Fibroblast of mammary gland (primary cell): ENCODE measurements at regions not wholly inside any gene's neighbourhood (a gene's known extent, or its start where the extent isn't known, plus 50 kb on each side); places are given as distances from the start of the nearest gene placed in this dataset.

ENCODE experiments used
- DNase-seq: peaks from one replicate; pipeline ENCODE4 v3.0.0-alpha.2; 2010; ENCODE audit warnings: low read depth
- H3K4me3 ChIP-seq: 2 replicates; pipeline ENCODE4 v1.5.1; 2011; ENCODE audit warnings: low read depth, mild to moderate bottlenecking, low read length, moderate library complexity; ENCODE audit not compliant: control insufficient read depth
- TF ChIP-seq, protein P1 (sequence below): conservative IDR thresholded peaks from 2 replicates; pipeline ENCODE4 v1.5.1; 2011; ENCODE audit warnings: low read depth, low read length, inconsistent platforms; ENCODE audit not compliant: control insufficient read depth, insufficient read depth

- DNase-seq = no peak
These were observed 628.4 kb upstream of the ALCAM start for GRCh38 chr3:104738271-104738670.

GRCh38 chr3:104740874-104741379 is 625.8 kb upstream of the ALCAM start:
- DNase-seq = no peak
- H3K4me3 ChIP-seq = no peak overlapping the region
- TF ChIP-seq, protein P1, sequence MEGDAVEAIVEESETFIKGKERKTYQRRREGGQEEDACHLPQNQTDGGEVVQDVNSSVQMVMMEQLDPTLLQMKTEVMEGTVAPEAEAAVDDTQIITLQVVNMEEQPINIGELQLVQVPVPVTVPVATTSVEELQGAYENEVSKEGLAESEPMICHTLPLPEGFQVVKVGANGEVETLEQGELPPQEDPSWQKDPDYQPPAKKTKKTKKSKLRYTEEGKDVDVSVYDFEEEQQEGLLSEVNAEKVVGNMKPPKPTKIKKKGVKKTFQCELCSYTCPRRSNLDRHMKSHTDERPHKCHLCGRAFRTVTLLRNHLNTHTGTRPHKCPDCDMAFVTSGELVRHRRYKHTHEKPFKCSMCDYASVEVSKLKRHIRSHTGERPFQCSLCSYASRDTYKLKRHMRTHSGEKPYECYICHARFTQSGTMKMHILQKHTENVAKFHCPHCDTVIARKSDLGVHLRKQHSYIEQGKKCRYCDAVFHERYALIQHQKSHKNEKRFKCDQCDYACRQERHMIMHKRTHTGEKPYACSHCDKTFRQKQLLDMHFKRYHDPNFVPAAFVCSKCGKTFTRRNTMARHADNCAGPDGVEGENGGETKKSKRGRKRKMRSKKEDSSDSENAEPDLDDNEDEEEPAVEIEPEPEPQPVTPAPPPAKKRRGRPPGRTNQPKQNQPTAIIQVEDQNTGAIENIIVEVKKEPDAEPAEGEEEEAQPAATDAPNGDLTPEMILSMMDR = no peak

More at GRCh38 chr3:104738271-104738670, 628.4 kb upstream of the ALCAM start:
- no peak overlapping the region for H3K4me3 ChIP-seq
- TF ChIP-seq, protein P1 = no peak

DNA sequence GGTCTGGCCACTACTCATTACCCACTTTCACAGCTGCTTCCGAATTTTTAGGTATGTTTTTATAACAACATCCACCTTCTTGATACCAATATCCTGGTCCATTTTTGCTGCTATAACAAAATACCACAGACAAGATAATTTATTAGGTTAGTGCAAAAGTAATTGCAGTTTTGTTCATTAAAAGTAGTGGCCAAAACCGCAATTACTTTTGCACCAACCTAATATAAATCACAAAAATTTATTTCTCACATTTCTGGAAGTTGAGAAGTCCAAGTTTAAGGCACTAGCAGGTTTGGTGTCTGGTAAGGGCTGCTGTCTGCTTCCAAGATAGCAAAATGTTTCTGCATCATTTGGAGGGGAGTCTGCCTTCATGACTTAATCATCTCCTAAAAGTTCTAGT is 624.7 kb upstream of the ALCAM start:
- no peak for DNase-seq
- H3K4me3 ChIP-seq = no peak overlapping the region
- TF ChIP-seq, protein P1 = no peak

- DNase-seq = no peak
- TF ChIP-seq, protein P1 = no peak
- H3K4me3 ChIP-seq = no peak overlapping the region
These were observed 621.4 kb upstream of the ALCAM start for GRCh38 chr3:104745313-104745712.

DNA sequence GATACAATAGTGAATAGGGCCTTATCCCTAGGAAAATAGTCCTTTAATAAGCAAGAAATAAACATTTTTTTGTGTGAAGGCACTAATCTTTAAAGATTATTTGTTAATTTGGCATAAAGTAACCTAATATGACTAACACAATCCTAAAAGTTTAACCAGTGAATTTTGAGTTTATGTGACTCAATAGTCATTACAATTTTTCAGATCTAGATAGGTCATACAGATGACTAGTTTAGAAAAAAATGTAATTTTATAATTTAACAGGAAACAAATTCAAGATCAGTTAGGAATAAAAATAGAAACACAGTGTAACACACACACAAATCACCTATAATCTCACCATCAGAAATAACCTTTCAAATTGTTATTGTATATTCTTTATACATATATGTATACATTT is 620.7 kb upstream of the ALCAM start:
- DNase-seq = peak; percentile 17
- TF ChIP-seq, protein P1 = no peak
- H3K4me3 ChIP-seq = no peak overlapping the region

DNA sequence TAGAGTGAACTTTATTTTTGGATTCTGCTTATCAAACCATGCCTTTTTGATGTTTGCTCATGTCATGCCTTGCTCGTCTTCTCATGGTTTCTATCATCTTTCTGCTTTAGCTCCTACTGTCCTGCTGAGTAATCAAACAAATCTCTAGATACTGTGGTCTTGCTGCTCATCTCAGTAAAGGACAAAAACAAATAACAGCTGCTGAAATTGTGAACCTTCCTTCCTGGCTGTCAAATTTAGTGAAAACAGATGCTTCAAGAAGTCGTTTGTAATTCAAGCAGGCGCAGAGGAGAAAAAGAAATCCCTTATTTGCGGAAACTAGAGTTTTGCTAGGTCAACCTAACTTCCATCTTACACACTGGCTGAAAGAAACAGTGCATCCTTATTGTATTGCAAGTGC is 616.1 kb upstream of the ALCAM start:
- TF ChIP-seq, protein P1 = no peak
- H3K4me3 ChIP-seq = no peak overlapping the region
- peak; percentile 49 for DNase-seq

GRCh38 chr3:104755791-104756190 is 610.9 kb upstream of the ALCAM start:
- TF ChIP-seq, protein P1 = no peak
- DNase-seq = no peak
- no peak overlapping the region for H3K4me3 ChIP-seq
